Renal pelvis (tissue), 1 donor: ENCODE measurements at regions not wholly inside any gene's neighbourhood (a gene's known extent, or its start where the extent isn't known, plus 50 kb on each side); places are given as distances from the start of the nearest gene placed in this dataset.

Experiments
- DNase-seq: peaks from one replicate; pipeline ENCODE4 v3.0.0-alpha.2; 2013

GRCh38 chr3:24596626-24597025, 102.0 kb upstream of the THRB start:
- DNase-seq = no peak

GRCh38 chr3:24598695-24599470, 104.2 kb upstream of the THRB start:
- no peak for DNase-seq

- no peak for DNase-seq
Measured at GRCh38 chr3:24601066-24601939, 106.7 kb upstream of the THRB start.

GRCh38 chr3:24604215-24604614, 109.6 kb upstream of the THRB start:
- DNase-seq = no peak

- DNase-seq = no peak
Measured at GRCh38 chr3:24605511-24606028, 110.9 kb upstream of the THRB start.

- DNase-seq = no peak
Measured at GRCh38 chr3:24607281-24607680, 112.6 kb upstream of the THRB start.

- peak; percentile 15 for DNase-seq
Measured at GRCh38 chr3:24608701-24609390, 114.2 kb upstream of the THRB start.

GRCh38 chr3:24614359-24614758, 119.7 kb upstream of the THRB start:
- no peak for DNase-seq

GRCh38 chr3:24615177-24615576, 120.5 kb upstream of the THRB start:
- no peak for DNase-seq

GRCh38 chr3:24616110-24616829, 121.6 kb upstream of the THRB start:
- DNase-seq = no peak

- DNase-seq = no peak
Measured at GRCh38 chr3:24622138-24622537, 127.5 kb upstream of the THRB start.

GRCh38 chr3:24622696-24623225, 128.1 kb upstream of the THRB start:
- DNase-seq = no peak

GRCh38 chr3:24623657-24624056, 129.0 kb upstream of the THRB start:
- DNase-seq = no peak

GRCh38 chr3:24624938-24625681, 130.5 kb upstream of the THRB start:
- DNase-seq = no peak

- DNase-seq = no peak
Measured at GRCh38 chr3:24628523-24629258, 134.0 kb upstream of the THRB start.

GRCh38 chr3:24631481-24631880, 136.8 kb upstream of the THRB start:
- DNase-seq = no peak

GRCh38 chr3:24639061-24639460, 144.4 kb upstream of the THRB start:
- DNase-seq = no peak

- DNase-seq = no peak
Measured at GRCh38 chr3:24639481-24640329, 145.1 kb upstream of the THRB start.

GRCh38 chr3:24640330-24640877, 145.8 kb upstream of the THRB start:
- peak; percentile 23 for DNase-seq
